Keratinocyte (primary cell): ENCODE measurements at regions not wholly inside any gene's neighbourhood (a gene's known extent, or its start where the extent isn't known, plus 50 kb on each side); places are given as distances from the start of the nearest gene placed in this dataset.

Source experiments
- DNase-seq: peaks from one replicate; pipeline ENCODE4 v3.0.0-alpha.2; 2011; ENCODE audit warnings: low read depth, missing footprints, low spot score
- FAIRE-seq: peaks from 2 replicates; lab custom pipeline; 2011; peaks lifted over from hg19 to GRCh38; lab: Jason Lieb, UNC
- H2AFZ ChIP-seq: 2 replicates; pipeline ENCODE4 v1.6.0; 2012; ENCODE audit warnings: low read length, control low read depth, inconsistent platforms; ENCODE audit not compliant: control insufficient read depth
- H3K27ac ChIP-seq: 2 replicates; pipeline ENCODE4 v1.5.1; 2011; ENCODE audit warnings: low read length; ENCODE audit not compliant: control insufficient read depth, insufficient read depth
- H3K27me3 ChIP-seq: 3 replicates; pipeline ENCODE4 v1.6.0; 2011; ENCODE audit warnings: low read length; ENCODE audit not compliant: control insufficient read depth, insufficient read depth; ENCODE audit errors: extremely low read depth
- H3K36me3 ChIP-seq, 2 experiments: 2 replicates in 1 of 2; 3 replicates in 1 of 2; pipeline ENCODE4 v1.5.1; 2011; ENCODE audit warnings: low read length in 2 of 2, mild to moderate bottlenecking in 1 of 2; ENCODE audit not compliant: control insufficient read depth in 2 of 2, insufficient read depth in 2 of 2; ENCODE audit errors: extremely low read depth in 1 of 2
- H3K4me1 ChIP-seq: 3 replicates; pipeline ENCODE4 v1.5.1; 2011; ENCODE audit warnings: low read length; ENCODE audit not compliant: control insufficient read depth, insufficient read depth; ENCODE audit errors: extremely low read depth
- H3K4me2 ChIP-seq: 3 replicates; pipeline ENCODE4 v1.6.0; 2011; ENCODE audit warnings: low read depth, low read length; ENCODE audit not compliant: control insufficient read depth, insufficient read depth; ENCODE audit errors: extremely low read depth
- H3K4me3 ChIP-seq, 3 experiments: fragments of 200-600 bp in 1 of 3; sonication (generic) in 1 of 3; 2 replicates in 2 of 3; 3 replicates in 1 of 3; pipeline ENCODE4 v1.5.1; 2011 to 2016; ENCODE audit warnings: low read length in 3 of 3, mild to moderate bottlenecking in 3 of 3, control low read depth in 2 of 3, inconsistent platforms in 1 of 3, low read depth in 1 of 3, mixed read lengths in 1 of 3, mixed run types in 1 of 3, moderate library complexity in 1 of 3; ENCODE audit not compliant: control insufficient read depth in 2 of 3, insufficient read depth in 2 of 3; ENCODE audit errors: extremely low read depth in 1 of 3
- H3K79me2 ChIP-seq: 2 replicates; pipeline ENCODE4 v1.6.0; 2012; ENCODE audit warnings: low read length; ENCODE audit not compliant: control insufficient read depth, insufficient read depth
- H3K9ac ChIP-seq: 3 replicates; pipeline ENCODE4 v1.6.0; 2011; ENCODE audit warnings: low read length; ENCODE audit not compliant: control insufficient read depth, insufficient read depth; ENCODE audit errors: extremely low read depth
- H3K9me1 ChIP-seq: 3 replicates; pipeline ENCODE4 v1.6.0; 2011; ENCODE audit warnings: low read length; ENCODE audit not compliant: control insufficient read depth, insufficient read depth; ENCODE audit errors: extremely low read depth
- H3K9me3 ChIP-seq: 2 replicates; pipeline ENCODE4 v1.5.1; 2012; ENCODE audit warnings: low read depth, low read length; ENCODE audit not compliant: control insufficient read depth
- H4K20me1 ChIP-seq: 3 replicates; pipeline ENCODE4 v1.6.0; 2011; ENCODE audit warnings: low read length; ENCODE audit not compliant: control insufficient read depth, insufficient read depth; ENCODE audit errors: extremely low read depth
- EZH2 ChIP-seq: IDR thresholded peaks from one replicate; pipeline ENCODE4 v1.6.1; 2012; ENCODE audit warnings: inconsistent platforms, mild to moderate bottlenecking, low read length, moderate library complexity
- dilution Hi-C: fragments of 300-500 bp; cut with MboI; formaldehyde crosslinking; loops from one replicate; pipeline ENCODE4 v1.7.0; 2020; ENCODE audit warnings: low sequenced_read_pairs; ENCODE audit not compliant: extremely low pct_ligation_motif_present
- TF ChIP-seq, protein P1 (sequence below), 3 experiments: IDR thresholded peaks in 1 of 3; conservative IDR thresholded peaks in 1 of 3; optimal IDR thresholded peaks in 1 of 3; 2 replicates in 2 of 3; 3 replicates in 1 of 3; pipeline versions ENCODE3 to v1.5.1; 2011; ENCODE audit warnings: low read length in 3 of 3, mild to moderate bottlenecking in 3 of 3, moderate library complexity in 2 of 3, control low read depth in 1 of 3, inconsistent platforms in 1 of 3; ENCODE audit not compliant: insufficient read depth in 2 of 3; ENCODE audit errors: extremely low read depth in 1 of 3

DNA sequence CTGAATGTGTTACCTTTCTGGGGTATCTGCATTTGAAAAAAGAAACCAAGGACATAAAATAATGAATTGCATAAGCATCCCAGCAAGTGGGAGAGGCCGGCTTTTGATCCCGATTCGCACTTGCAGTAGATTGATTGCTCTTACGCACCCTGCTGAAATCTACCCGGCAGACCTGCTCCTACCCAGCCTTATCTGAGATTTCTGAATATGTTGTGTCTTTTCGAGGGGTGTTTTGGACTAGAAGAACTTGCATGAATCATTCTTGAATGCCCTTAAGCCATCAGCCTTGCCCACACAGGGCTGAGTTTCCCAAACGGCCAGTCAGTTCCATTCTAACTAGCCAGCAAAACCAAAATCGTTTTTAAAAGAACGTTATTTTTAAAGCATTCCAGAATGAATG is 174.4 kb upstream of the BCOR start:
- Histone ChIP-seq H3K79me2 (no peaks in the 10 kb centered on the region), H3K27me3 (no peaks in the 10 kb centered on the region), H2AFZ (no peak overlapping the region), H3K4me2 (no peak overlapping the region), H3K4me1 (peaks cover 4% of the 10 kb centered on the region), H4K20me1 (no peaks in the 10 kb centered on the region), H3K27ac (no peak overlapping the region), H3K9me1 (no peaks in the 10 kb centered on the region), H3K9me3 (peaks cover 4% of the 10 kb centered on the region), H3K36me3 (no peaks in the 10 kb centered on the region), H3K4me3 (no peak overlapping the region), H3K9ac (no peak overlapping the region)
- DNase-seq (no peak), FAIRE-seq (no peak)
- TF ChIP-seq, protein P1, sequence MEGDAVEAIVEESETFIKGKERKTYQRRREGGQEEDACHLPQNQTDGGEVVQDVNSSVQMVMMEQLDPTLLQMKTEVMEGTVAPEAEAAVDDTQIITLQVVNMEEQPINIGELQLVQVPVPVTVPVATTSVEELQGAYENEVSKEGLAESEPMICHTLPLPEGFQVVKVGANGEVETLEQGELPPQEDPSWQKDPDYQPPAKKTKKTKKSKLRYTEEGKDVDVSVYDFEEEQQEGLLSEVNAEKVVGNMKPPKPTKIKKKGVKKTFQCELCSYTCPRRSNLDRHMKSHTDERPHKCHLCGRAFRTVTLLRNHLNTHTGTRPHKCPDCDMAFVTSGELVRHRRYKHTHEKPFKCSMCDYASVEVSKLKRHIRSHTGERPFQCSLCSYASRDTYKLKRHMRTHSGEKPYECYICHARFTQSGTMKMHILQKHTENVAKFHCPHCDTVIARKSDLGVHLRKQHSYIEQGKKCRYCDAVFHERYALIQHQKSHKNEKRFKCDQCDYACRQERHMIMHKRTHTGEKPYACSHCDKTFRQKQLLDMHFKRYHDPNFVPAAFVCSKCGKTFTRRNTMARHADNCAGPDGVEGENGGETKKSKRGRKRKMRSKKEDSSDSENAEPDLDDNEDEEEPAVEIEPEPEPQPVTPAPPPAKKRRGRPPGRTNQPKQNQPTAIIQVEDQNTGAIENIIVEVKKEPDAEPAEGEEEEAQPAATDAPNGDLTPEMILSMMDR (optimal IDR thresholded peaks at IDR 0.05 in 1 of 3, IDR thresholded peaks at IDR 0.05 in 1 of 3, conservative IDR thresholded peaks at IDR 0.05 in 1 of 3; ENCODE audit: extremely low read depth in 1 of 3, insufficient read depth in 2 of 3, low read length in 3 of 3): no peak
- dilution Hi-C loops: no loop called here

DNA sequence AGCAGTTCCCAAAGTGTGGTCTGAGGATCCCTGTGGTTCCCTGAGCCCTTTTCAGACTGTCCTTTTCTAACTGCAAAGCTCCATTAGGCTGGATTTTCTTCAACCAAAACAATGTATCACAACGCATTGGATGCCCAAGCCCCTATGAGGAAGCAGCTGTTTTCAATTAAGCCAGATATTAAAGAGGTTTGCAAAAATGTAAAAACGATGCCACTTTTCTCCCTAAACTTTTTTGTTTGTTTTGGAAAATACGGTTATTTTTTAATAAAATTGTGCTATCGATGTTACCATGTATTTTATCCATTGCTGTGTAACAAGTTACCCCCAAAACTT is 170.4 kb upstream of the BCOR start:
- Histone ChIP-seq H3K4me1 (peaks cover 5% of the 10 kb centered on the region), H4K20me1 (no peaks in the 10 kb centered on the region), H3K9ac (no peak overlapping the region), H3K79me2 (no peaks in the 10 kb centered on the region), H2AFZ (no peak overlapping the region), H3K9me1 (no peaks in the 10 kb centered on the region), H3K27me3 (no peaks in the 10 kb centered on the region), H3K4me3 (no peak overlapping the region), H3K9me3 (peaks cover 2% of the 10 kb centered on the region), H3K4me2 (no peak overlapping the region), H3K27ac (no peak overlapping the region), H3K36me3 (no peaks in the 10 kb centered on the region)
- TF ChIP-seq, protein P1 (optimal IDR thresholded peaks at IDR 0.05 in 1 of 3, IDR thresholded peaks at IDR 0.05 in 1 of 3, conservative IDR thresholded peaks at IDR 0.05 in 1 of 3; ENCODE audit: extremely low read depth in 1 of 3, insufficient read depth in 2 of 3, low read length in 3 of 3): no peak
- TF ChIP-seq EZH2: no peak
- DNase-seq: no peak
- dilution Hi-C loops: no loop called here
- no peak for FAIRE-seq
